ENCODE measurements at regions not wholly inside any gene's neighbourhood (a gene's known extent, or its start where the extent isn't known, plus 50 kb on each side); places are given as distances from the start of the nearest gene placed in this dataset.

- FAIRE-seq = no peak
Observed at GRCh38 chr1:229196404-229197264, 74.3 kb upstream of the RAB4A start.

DNA sequence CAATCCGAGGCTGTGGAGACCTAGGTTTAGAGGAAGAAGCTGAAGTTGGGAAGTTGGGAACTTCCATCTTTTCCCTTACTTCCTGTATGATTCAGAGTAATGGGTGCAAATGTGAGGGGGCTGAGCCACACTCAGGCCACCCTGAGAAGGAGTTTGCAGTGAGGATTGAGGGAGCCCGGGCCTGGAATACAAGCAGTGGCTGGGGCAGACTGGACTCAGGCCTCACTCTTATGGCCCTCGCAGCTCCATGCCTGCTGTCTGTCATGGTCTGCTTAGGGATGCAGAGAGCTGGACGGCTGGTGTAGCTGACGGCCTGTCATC, 73.7 kb upstream of the RAB4A start:
- no peak for FAIRE-seq

- no peak for FAIRE-seq
Observed at GRCh38 chr1:229199261-229200243, 71.4 kb upstream of the RAB4A start.

- FAIRE-seq = no peak
Observed at GRCh38 chr1:229203030-229203751, 67.7 kb upstream of the RAB4A start.

GRCh38 chr1:229203991-229204632, 66.8 kb upstream of the RAB4A start:
- no peak for FAIRE-seq

DNA sequence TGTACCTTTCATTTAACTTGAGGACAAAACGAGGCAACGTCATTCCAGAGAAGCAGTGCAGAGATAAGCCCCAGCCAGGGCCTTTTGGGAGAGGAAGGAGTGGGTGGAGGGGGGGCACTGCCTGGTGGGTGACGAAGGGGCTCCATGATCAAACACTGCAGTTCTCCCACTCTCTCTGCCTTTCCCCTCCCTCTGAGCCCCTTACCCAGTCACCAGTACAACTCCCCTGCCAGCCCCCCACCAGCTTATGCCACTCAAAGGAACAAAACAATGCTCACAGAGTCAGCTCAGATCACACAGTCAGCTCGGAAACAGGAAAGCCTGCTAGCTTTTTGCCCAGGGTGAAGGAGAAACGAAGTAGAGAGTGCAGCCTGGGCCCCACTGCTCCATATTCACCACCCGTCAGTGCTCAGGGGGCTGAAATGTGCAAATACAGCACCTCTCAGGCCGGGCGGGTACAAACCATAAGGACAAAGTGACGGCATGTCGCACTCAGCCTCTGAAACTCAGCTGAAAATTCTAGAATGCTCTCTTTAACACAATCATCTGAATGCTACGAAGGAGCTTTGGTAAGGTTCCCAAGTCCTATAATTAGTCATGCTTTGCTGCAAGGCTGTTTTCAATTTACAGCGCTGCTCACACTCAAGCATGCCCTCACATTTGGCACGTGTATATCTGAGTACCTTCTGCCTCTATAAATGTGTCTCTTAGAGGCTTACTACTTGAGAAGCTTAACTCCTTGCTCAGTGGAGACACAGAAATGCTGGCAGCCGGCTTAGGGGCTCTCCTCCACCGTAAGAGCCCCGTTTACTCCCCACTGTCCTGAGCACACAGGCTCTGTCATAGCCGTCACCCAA, 65.8 kb upstream of the RAB4A start:
- FAIRE-seq = no peak

DNA sequence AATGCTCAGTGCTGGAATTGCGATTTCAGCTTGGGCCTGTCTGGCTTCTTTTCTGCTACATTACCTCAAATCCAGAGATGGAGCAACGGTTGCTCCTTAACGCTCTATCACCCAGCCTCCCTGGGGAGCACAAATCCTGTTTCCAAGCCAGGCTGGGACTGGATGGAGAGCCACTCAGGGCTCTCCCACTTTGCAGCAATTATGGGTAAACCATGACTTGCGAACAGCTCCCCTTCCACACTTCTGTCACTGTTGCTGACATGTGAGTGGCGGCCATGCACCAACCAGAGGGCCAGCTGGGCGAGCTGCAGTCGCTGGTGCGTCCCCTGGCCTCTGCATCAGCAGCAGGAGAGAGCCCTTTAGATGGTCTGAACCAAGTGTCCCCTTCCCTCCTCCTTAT, 65.1 kb upstream of the RAB4A start:
- no peak for FAIRE-seq

DNA sequence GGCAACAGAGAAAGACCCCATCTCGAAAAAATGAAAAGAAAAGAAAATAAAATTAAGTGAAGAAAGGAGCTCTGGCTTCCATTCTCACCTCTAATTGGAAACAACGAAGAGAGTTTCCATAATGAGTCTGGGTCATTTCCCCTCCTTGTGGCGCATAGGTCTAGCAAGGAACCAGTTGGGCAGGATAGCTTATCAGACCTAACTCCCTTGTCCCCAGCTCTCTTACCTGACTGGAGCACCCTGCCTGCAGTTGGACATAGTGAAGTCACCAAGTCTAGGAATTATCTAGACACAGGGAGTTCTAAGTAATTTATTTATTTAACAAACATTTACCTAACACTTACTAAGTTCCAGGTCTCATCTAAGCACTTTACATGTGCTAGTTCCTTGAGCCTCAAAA, 63.0 kb upstream of the RAB4A start:
- no peak for FAIRE-seq

GRCh38 chr1:229208481-229208880, 62.4 kb upstream of the RAB4A start:
- no peak for FAIRE-seq

- FAIRE-seq = no peak
Observed at GRCh38 chr1:229209386-229209785, 61.5 kb upstream of the RAB4A start.

DNA sequence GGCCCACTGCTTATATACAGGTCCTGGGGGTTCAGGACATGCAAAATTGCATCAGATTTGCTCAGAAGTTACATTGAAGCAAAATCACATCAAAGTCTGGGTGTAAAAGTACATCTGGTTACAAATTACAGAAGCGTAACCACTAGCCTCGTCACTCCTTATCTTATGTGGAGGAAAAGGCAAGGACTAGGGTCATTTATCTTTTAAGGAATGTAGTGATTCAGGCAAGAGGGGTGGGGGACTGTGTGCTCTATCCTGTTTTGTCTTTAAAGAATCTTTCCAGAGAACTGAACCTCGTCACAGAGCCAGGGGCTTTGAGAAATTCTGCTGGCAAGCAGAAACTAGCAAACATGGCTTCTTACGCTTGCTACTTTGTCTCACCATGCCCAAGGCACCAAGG, 61.1 kb upstream of the RAB4A start:
- no peak for FAIRE-seq

DNA sequence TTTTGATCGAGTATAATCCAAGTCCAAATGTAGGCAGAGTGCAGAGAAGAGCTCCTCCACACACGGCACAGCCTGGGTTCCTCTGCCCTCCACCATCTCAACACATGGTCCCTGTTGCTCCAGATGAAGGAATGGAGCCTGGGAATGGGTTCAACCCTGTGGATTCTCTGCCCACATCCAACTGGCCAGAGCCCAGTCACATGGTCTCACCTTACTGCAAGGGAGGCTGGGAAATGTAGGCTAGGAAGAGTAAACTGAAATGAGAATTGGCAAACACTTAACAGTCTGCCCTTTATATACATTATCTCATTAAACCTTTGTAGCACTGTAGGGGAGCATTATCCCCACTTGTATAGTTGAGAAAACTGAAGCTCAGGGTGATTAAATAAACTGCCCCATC, 60.1 kb upstream of the RAB4A start:
- FAIRE-seq = no peak

DNA sequence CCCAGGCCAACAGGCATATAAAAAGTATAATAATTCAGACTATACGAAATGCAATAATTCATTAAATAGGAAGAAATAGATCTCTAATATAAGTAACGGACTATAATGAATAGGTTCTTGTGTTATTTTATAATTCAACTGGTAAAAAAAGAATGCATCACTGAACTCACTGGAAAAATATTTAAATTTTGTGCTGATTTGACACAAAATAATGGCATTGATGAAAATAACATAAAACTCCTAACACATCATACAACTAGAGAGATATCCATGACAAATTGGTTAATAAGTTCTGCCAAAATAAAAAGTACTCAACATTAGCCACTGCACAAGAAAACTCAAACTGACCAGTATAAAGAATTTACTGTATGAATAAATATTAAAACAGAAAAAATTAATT, 57.1 kb upstream of the RAB4A start:
- no peak for FAIRE-seq

DNA sequence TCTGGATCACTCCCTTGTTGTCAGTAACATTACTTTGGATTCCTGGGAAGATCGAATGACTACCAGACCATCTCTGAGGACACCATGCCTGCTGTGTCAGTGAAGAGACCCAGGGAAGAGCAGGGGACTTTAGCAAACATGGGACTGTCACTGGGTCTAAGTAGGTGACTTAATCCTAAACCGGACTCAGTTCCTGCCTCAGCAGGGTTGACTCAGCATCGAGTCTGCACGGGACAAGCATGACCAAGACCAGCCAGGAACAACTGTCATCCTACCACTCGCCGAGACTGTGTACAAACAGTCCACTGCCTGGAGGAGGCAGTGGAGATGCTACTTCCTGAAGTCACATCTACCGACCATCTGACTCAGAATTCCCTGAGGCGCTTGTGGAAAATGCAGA, 53.2 kb upstream of the RAB4A start:
- no peak for FAIRE-seq

DNA sequence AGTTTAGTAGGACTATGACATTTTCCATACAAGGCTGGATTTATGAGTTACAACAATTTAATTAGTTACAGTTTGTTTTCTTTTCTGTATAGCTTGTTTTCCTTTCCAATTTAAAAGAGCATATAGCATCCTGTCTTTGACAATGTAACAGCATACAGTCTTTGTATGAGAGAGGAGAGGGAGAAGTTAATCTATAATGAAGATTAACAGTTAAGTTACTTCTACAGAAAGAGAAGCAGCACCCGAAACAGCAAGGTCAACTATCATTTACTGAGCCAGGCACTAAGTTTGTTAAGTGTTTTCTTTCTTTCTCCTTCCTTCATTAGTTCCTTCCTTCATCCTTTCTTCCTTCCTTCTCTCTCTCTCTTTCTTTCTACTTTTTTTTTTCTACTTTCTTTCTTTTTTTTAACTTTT, 52.3 kb upstream of the RAB4A start:
- FAIRE-seq = no peak

- FAIRE-seq = no peak
Observed at GRCh38 chr1:229220163-229220846, 50.6 kb upstream of the RAB4A start.

GRCh38 chr1:229221106-229222019, 49.5 kb upstream of the RAB4A start:
- no peak for FAIRE-seq
